Stimulated activated CD4-positive, alpha-beta T cell treated with anti-CD3 and anti-CD28 coated beads, Interleukin-1b, Interleukin-23, amount 100 ng/mL, for 48 hours (primary cell): ENCODE measurements at regions not wholly inside any gene's neighbourhood (a gene's known extent, or its start where the extent isn't known, plus 50 kb on each side); places are given as distances from the start of the nearest gene placed in this dataset.
"Not testable (repeated sequence)": the region's sequence is repeated elsewhere in the genome, so short reads cannot be mapped to it uniquely, and the experiment has no call there.

Experiments
- DNase-seq: peaks from one replicate; pipeline ENCODE4 v3.0.0-alpha.2; 2020

GRCh38 chr12:68481181-68481941 lies 129.3 kb upstream of the RAP1B start:
- no peak for DNase-seq

GRCh38 chr12:68482014-68482413 lies 128.7 kb upstream of the RAP1B start:
- DNase-seq, result no peak

DNA sequence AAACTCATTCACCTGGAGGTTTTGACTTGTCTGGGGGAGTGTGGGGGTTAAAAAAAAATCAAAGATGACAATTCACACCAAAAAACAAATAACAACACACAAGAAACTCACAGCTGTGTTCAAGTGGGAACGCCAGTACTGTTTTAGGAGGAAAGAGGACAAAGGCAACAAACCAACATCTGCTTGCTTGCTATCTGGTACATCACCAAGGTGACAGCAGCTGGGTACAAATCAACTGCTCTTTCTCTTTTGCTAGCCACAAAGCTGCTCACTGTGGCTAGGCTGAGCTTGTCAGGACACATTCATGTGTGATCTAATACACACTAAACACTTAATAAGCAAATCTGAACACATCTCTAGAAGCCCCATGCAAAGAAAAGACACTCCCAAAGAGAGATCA lies 128.0 kb upstream of the RAP1B start:
- DNase-seq, result no peak

DNA sequence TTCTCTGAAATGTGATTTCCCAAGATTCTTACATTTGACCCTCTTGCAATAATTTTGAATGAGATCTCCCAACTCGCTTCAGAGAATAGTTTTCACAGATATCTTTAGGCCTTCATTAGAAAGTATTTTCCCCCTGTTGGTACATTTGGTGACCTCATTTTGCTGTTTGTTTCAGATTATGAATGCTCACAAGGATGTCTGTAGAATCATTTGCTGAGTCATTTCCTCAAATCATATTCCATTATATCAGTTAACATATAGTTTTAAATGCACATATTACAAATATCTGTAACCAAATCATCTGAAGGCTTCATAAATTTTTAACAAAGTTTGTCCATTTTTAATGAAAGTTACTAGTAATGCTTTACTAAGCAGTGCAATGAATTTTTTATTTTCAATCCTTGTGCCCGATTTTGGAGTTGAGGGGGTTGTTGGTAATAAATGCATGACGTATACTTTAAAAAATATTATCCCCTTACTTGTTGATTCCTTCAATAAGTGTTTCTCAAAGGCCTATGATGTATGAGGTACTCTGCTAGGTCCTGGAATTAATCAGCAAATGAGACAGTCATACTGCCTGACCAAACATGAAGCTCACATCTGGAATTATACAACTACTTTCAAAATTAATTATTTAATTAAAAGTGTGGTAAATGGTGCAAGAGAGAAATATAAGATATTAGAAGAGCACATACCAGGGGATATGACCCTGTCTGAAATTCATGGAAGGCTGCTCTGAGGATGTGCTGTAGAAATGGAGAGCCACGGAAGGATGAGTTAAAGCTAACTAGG lies 126.9 kb upstream of the RAP1B start:
- DNase-seq, result no peak

GRCh38 chr12:68484578-68484977 lies 126.1 kb upstream of the RAP1B start:
- DNase-seq, result not testable (repeated sequence)

DNA sequence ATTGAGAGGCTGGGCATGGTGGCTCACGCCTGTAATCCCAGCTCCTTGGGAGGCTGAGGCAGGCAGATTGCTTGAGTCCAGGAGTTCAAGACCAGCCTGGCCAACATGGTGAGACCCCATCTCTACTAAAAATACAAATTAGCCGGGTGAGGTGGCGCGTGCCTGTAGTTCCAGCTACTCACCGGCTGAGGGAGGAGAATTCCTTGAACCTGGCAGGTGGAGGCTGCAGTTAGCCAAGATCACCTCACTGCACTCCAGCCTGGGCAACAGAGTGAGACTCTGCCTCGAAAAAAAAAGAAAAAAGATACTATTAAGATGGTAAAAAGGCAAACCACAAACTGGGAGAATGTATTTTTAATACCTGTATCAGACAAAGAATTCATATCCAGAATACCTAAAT lies 124.2 kb upstream of the RAP1B start:
- not testable (repeated sequence) for DNase-seq

- DNase-seq, result no peak
These were observed 122.9 kb upstream of the RAP1B start for GRCh38 chr12:68487721-68488309.

- DNase-seq, result no peak
These were observed 121.4 kb upstream of the RAP1B start for GRCh38 chr12:68489273-68489672.

DNA sequence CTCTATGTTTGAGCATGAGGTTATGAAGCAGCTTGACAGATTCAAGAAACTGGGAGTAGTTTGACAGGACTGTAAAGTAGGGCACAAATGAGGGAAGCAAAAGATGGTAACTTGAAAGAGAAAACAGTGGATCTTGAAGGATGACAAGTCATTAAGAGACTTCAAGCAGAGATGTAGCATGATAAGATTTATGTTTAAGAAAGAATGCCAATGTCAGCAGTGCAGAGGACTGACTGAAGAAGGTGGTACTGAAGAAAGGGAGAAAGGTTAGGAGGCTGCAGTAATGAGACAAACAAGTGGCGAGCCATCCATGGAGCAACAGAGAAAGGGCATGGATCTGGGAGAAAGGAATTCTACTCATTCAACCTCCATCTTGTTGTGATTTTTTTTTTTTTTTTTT lies 120.2 kb upstream of the RAP1B start:
- no peak for DNase-seq

DNA sequence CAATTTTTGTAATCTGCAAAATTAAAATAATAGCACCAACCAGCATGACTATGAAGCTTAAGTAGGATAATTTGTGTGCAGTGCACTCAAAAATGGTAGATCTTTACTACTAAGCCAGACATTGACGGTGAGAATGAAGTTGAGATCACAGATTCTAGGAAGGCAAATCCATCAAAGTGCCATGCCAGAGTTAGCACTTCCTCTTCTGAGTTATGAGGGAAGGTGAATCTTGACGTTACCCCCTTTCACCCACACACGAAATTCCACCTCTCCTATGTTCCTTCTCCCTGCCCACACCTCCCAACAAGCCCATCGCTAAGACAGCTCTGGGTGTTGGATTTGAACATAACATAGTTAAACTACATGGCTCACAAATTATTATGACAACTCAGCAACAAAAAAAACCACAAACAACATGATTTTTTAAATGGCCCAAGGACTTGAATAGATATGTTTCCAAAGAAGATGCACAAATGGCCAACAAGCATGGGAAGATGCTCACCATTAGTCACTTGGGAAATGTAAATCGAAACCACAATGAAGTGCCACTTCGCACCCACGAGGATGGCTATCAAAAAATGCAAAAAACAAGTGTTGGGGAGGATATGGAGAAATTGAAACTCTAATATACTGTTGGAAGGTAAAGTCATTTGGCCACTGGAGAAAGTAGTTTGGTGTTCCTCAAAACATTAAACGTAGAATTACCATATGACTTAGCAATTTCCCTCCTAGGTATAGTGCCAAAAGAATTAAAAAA lies 119.3 kb upstream of the RAP1B start:
- no peak for DNase-seq

DNA sequence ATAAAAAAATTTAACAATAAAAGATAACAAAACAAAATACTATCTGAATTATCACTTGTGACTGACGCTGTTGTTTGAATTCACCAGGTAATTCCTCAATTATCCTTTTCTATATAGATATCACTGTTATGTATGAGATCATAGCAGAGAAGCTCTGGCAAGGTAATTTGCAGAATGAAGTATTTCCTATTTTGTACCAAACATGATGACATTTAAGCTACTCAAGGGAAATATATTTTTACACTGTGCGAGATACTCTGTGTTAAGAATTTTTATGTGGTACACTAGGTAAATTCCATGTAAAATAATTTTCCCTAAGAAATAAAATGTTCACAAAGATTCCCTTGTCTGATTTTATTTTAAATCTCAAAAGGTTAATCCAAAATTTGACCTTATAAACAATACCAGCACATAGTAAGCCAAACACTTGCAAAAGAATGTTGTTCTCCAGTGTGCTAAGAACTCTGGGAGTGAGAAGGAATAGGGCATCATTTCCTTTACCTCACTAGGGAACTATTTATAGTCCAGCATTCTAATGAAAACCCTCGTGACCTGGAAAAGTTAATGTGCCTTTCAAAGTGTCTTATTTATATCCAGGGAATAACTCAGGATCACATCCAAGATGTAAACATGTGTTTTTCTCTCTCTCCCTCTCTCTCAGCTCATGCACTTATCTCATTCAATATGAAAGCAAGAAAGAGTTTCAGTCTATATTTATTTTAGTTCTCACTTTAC lies 115.2 kb upstream of the RAP1B start:
- DNase-seq, result no peak

- no peak for DNase-seq
These were observed 113.6 kb upstream of the RAP1B start for GRCh38 chr12:68497107-68497506.

DNA sequence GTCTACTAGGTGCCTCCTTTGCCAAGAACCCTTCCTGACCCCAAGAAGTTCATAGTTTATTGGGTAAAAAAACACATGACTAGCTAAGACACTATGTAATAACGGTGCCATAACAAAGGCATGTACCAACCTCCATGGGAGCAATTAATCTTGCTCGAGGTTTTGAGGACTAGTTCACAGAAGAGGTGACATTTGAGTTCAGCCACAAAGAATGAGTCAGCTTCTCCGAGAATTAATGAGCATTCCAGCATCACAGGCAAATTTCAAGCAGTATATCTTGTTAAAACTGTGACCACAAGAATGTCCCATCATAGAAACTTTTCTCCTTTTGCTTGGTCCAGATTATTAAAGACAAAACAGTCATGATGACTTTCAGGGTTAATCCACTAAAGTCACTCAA lies 113.0 kb upstream of the RAP1B start:
- no peak for DNase-seq

DNA sequence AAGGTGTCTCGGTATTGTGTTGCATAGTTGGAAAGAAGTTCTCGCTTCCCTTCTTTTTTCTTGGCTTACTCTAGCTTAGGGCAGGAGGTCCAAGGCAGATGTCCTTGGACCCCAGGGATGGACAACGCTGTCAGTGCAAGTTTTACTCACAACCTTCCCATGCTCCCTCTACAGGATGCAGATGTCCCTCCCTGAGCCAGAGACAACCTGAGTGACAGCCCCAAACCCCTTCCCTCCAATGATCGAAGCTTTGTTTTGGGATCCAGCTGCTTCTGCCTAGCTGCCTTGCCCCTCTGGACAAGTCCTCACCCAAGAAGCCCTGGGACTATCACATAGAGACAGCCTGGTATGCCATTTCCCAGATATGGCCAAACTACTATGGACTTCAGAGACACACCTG lies 112.0 kb upstream of the RAP1B start:
- no peak for DNase-seq

GRCh38 chr12:68499616-68500015 lies 111.1 kb upstream of the RAP1B start:
- DNase-seq, result no peak

DNA sequence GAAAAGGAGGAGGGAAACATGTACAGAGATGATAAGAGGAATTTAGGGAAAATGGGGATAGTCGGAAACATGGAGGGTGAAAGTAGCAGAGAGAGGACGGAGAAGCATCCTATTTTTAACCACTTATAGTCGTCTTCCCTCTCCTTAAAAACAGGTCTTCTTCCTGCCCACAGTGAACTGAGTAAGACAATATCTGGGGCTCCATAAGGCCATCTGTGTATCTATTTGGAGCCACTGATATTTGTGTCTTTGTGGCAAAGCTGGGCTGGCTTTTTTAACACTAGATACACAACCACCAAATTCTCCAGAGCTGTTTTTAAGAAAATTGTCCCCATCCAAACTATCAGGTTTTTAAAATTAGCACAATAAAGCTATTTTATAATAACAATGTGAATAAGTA lies 109.5 kb upstream of the RAP1B start:
- DNase-seq, result no peak

GRCh38 chr12:68505970-68506369 lies 104.7 kb upstream of the RAP1B start:
- DNase-seq, result no peak

DNA sequence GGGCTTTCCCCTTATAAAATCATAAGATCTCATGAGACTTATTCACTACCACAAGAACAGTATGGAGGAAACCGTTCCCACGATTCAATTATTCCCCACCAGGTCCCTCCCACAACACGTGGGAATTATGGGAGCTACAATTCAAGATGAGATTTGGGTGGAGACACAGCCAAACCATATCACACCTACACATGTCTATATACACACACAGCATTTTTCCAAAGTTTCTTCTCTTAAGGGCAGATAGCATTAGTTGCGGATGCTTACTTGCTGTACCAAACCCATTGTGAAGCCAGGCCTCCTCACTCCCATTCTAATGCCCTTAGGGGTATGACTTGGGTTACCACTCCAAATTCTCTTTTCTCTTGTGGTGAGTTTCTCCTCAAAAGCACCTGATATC lies 104.1 kb upstream of the RAP1B start:
- no peak for DNase-seq

- no peak for DNase-seq
These were observed 103.0 kb upstream of the RAP1B start for GRCh38 chr12:68507657-68508056.

DNA sequence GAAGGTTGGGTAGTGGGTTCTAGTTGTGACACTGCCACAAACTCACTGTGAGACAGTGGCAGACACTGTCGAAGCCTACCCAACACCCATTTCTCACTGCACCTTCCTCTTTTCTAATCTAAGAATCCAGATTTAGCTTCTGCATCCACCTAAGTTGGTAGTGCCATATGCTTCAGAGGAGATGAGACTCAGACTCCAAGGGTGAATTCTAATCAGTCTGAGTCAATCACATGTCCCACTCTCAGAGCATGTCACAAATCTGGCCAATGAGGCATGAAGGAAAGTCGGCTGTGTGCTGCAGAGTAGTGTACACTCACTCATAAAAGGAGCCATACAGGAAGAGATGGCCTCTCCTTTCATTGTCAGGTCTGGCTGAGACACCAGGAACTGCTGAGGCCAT lies 102.1 kb upstream of the RAP1B start:
- no peak for DNase-seq

GRCh38 chr12:68509242-68509641 lies 101.5 kb upstream of the RAP1B start:
- DNase-seq, result no peak

GRCh38 chr12:68510397-68510796 lies 100.3 kb upstream of the RAP1B start:
- DNase-seq, result no peak
